ENCODE measurements at regions not wholly inside any gene's neighbourhood (a gene's known extent, or its start where the extent isn't known, plus 50 kb on each side); places are given as distances from the start of the nearest gene placed in this dataset.

DNA sequence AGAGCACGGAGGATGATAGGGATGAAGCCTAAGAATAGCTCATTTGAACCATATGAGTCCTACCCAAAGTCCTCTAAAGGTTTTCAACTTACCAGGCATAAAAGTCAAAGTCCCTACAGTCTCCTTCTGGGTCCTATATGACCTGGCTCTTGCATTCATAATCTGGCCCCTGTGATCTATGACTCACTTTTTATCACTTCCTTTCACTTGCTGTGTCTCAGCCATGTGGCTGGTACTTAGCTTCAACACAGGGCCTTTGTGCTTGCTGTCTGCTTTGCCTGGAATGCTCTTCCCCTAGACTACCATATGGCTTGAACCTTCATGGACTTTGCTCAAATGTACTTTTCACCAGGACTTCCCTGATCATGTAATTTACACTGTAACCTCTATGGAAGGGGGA lies 137.6 kb upstream of the TMTC1 start:
- TF ChIP-seq POLR2AphosphoS5 (IDR thresholded peaks at IDR 0.05) (no peak), EP300 (IDR thresholded peaks at IDR 0.05) (no peak)
- TF ChIP-seq, protein P1, sequence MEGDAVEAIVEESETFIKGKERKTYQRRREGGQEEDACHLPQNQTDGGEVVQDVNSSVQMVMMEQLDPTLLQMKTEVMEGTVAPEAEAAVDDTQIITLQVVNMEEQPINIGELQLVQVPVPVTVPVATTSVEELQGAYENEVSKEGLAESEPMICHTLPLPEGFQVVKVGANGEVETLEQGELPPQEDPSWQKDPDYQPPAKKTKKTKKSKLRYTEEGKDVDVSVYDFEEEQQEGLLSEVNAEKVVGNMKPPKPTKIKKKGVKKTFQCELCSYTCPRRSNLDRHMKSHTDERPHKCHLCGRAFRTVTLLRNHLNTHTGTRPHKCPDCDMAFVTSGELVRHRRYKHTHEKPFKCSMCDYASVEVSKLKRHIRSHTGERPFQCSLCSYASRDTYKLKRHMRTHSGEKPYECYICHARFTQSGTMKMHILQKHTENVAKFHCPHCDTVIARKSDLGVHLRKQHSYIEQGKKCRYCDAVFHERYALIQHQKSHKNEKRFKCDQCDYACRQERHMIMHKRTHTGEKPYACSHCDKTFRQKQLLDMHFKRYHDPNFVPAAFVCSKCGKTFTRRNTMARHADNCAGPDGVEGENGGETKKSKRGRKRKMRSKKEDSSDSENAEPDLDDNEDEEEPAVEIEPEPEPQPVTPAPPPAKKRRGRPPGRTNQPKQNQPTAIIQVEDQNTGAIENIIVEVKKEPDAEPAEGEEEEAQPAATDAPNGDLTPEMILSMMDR (IDR thresholded peaks at IDR 0.05), result no peak
- no peaks in the 10 kb centered on the region for H3K4me1 ChIP-seq
- ATAC-seq, result no peak
- H3K9me3 ChIP-seq, result no peaks in the 10 kb centered on the region
- H3K27ac ChIP-seq, result no peak overlapping the region
- 33% methylated on average over 1 of the region's 1 CpG for WGBS, 2 donors (ENCODE audit: low coverage in 1 of 2)
- no peaks in the 10 kb centered on the region for H3K36me3 ChIP-seq
- no peaks in the 10 kb centered on the region for H3K27me3 ChIP-seq
- H3K4me3 ChIP-seq, result no peak overlapping the region

DNA sequence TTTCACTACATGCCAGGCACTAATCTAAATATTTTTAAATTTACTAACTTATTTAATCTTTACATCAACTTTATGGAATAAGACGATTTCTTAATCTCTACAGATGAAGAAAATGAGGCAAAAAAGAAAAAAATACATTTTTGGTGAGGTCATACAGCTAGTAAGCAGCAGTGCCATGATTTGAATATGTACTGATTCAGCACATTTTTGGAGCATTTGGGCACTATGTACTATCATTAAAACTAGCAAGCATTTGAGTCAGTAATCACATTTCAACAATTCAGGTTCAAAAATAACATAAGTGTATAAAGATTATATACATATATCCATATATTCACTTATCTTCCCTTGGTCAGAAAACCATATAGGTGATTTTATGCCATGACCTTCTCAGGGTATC lies 124.4 kb upstream of the TMTC1 start:
- ATAC-seq, result no peak
- Histone ChIP-seq H3K36me3 (no peaks in the 10 kb centered on the region), H3K9me3 (no peaks in the 10 kb centered on the region), H3K27ac (no peak overlapping the region), H3K27me3 (no peaks in the 10 kb centered on the region), H3K4me1 (no peaks in the 10 kb centered on the region), H3K4me3 (no peak overlapping the region)
- TF ChIP-seq POLR2AphosphoS5 (IDR thresholded peaks at IDR 0.05) (no peak), EP300 (IDR thresholded peaks at IDR 0.05) (no peak), POLR2A (IDR thresholded peaks at IDR 0.05) (no peak)
- TF ChIP-seq, protein P1 (IDR thresholded peaks at IDR 0.05), result no peak
- WGBS, 2 donors (ENCODE audit: low coverage in 1 of 2), result 19 to 40% methylated on average over 1 of the region's 1 CpG

DNA sequence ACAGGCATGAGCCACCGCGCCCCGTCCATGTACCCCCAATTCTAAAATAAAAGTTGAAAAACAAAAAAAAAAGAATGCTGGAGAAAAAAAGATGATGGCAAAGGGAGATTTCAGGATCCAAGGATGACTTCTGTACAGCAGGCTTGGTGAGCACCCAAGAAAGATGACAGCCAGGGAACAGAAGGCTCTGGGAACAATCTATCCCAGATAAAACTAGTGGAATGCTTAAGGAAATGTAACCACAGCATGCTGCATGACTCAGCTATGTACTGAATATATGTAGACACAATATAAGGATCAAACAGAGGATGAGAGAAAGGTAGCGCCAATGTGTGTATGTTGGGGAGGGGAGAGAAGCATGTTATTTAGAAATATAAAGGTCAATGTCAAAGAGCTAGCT lies 123.7 kb upstream of the TMTC1 start:
- H3K4me3 ChIP-seq, result no peak overlapping the region
- H3K27ac ChIP-seq, result no peak overlapping the region
- H3K9me3 ChIP-seq, result no peaks in the 10 kb centered on the region
- TF ChIP-seq POLR2A (IDR thresholded peaks at IDR 0.05) (no peak), EP300 (IDR thresholded peaks at IDR 0.05) (no peak), POLR2AphosphoS5 (IDR thresholded peaks at IDR 0.05) (no peak)
- TF ChIP-seq, protein P1 (IDR thresholded peaks at IDR 0.05), result no peak
- no peaks in the 10 kb centered on the region for H3K27me3 ChIP-seq
- H3K4me1 ChIP-seq, result no peaks in the 10 kb centered on the region
- 100% methylated on average over 1 of the region's 4 CpGs for WGBS, 2 donors (ENCODE audit: low coverage in 1 of 2)
- H3K36me3 ChIP-seq, result no peaks in the 10 kb centered on the region
- no peak for ATAC-seq

DNA sequence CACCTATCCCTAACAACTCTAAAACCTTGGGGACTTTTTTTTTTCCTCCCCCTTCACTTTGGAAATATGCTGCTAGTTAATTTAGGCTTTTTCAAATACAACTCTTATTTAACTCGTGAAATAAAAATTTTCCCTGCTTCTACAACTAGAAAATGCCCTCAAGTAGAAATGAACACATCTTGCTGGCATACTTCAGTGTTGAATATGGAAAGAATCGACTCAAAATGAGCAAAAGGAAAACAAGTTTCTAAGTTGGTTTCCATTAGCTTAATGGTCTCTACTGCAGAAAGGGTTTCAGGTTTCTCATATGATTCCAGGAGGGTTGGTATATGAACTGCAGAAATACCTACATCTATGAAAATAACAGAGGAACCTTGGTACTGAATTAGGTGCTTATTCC lies 118.3 kb upstream of the TMTC1 start:
- H3K36me3 ChIP-seq, result no peaks in the 10 kb centered on the region
- no peaks in the 10 kb centered on the region for H3K9me3 ChIP-seq
- no peak overlapping the region for H3K27ac ChIP-seq
- TF ChIP-seq, protein P1 (IDR thresholded peaks at IDR 0.05), result no peak
- TF ChIP-seq POLR2A (IDR thresholded peaks at IDR 0.05) (no peak), POLR2AphosphoS5 (IDR thresholded peaks at IDR 0.05) (no peak), EP300 (IDR thresholded peaks at IDR 0.05) (no peak)
- no peak for ATAC-seq
- no peaks in the 10 kb centered on the region for H3K4me1 ChIP-seq
- H3K4me3 ChIP-seq, result no peak overlapping the region
- H3K27me3 ChIP-seq, result no peaks in the 10 kb centered on the region
- WGBS, 2 donors (ENCODE audit: low coverage in 1 of 2), result 60 to 63% methylated on average over 1 to 2 of the region's 2 CpGs

GRCh38 chr12:29901585-29901984 lies 117.8 kb upstream of the TMTC1 start:
- WGBS, 2 donors (ENCODE audit: low coverage in 1 of 2), result 63 to 81% methylated on average over 4 of the region's 4 CpGs
- ATAC-seq, result no peak
- TF ChIP-seq, protein P1 (IDR thresholded peaks at IDR 0.05), result peak in 1 of 4 experiments; percentile 18
- no peak for TF ChIP-seq POLR2AphosphoS5 (IDR thresholded peaks at IDR 0.05)

More at GRCh38 chr12:29901585-29901984, 117.8 kb upstream of the TMTC1 start:
- Histone ChIP-seq H3K36me3 (no peaks in the 10 kb centered on the region), H3K9me3 (no peaks in the 10 kb centered on the region), H3K4me3 (no peak overlapping the region), H3K4me1 (no peaks in the 10 kb centered on the region), H3K27ac (no peak overlapping the region), H3K27me3 (no peaks in the 10 kb centered on the region)

Measured in gastroesophageal sphincter (tissue), 4 donors.